Smooth muscle cell (in vitro differentiated cells): ENCODE measurements at regions not wholly inside any gene's neighbourhood (a gene's known extent, or its start where the extent isn't known, plus 50 kb on each side); places are given as distances from the start of the nearest gene placed in this dataset.

Experiments
- DNase-seq: peaks from one replicate; lab custom pipeline; 2025; ENCODE audit not compliant: unreplicated experiment; lab: John Stamatoyannopoulos, UW
- H2AFZ ChIP-seq: fragments of 200-600 bp; sonication (generic); 2 replicates; pipeline ENCODE4 v1.6.0; 2016; ENCODE audit warnings: antibody characterized with exemption, low read depth, mild to moderate bottlenecking
- H3F3A ChIP-seq: fragments of 200-600 bp; sonication (generic); 2 replicates; pipeline ENCODE4 v1.6.0; 2017; ENCODE audit warnings: antibody characterized with exemption, low read depth
- H3K27ac ChIP-seq: fragments of 200-600 bp; sonication (generic); 2 replicates; pipeline ENCODE4 v1.5.1; 2016; ENCODE audit warnings: low read depth, mild to moderate bottlenecking
- H3K27me3 ChIP-seq: fragments of 200-600 bp; sonication (generic); 2 replicates; pipeline ENCODE4 v1.6.1; 2016; ENCODE audit warnings: low read depth, mild to moderate bottlenecking
- H3K36me3 ChIP-seq: fragments of 200-600 bp; sonication (generic); 2 replicates; pipeline ENCODE4 v1.5.1; 2016; ENCODE audit warnings: low read depth
- H3K4me1 ChIP-seq: fragments of 200-600 bp; sonication (generic); 2 replicates; pipeline ENCODE4 v1.5.1; 2016; ENCODE audit warnings: low read depth
- H3K4me2 ChIP-seq: fragments of 200-600 bp; sonication (generic); 2 replicates; pipeline ENCODE4 v1.6.0; 2016; ENCODE audit warnings: mild to moderate bottlenecking
- H3K4me3 ChIP-seq: fragments of 200-600 bp; sonication (generic); 2 replicates; pipeline ENCODE4 v1.5.1; 2016; ENCODE audit warnings: mild to moderate bottlenecking
- H3K79me2 ChIP-seq: fragments of 200-600 bp; sonication (generic); 2 replicates; pipeline ENCODE4 v1.6.0; 2016; ENCODE audit warnings: low read depth, mild to moderate bottlenecking
- H3K9ac ChIP-seq: fragments of 200-600 bp; sonication (generic); 2 replicates; pipeline ENCODE4 v1.6.0; 2016; ENCODE audit warnings: low read depth
- H3K9me3 ChIP-seq: fragments of 200-600 bp; sonication (generic); replicated peaks from 2 replicates; pipeline ENCODE4 v1.5.1; 2016; ENCODE audit warnings: low read depth
- H4K20me1 ChIP-seq: fragments of 200-600 bp; sonication (generic); 2 replicates; pipeline ENCODE4 v1.6.0; 2016; ENCODE audit warnings: low read depth
- CTCF ChIP-seq: fragments of 200-600 bp; sonication (generic); IDR thresholded peaks from 2 replicates; pipeline ENCODE4 v1.5.1; 2017; ENCODE audit warnings: borderline replicate concordance, mild to moderate bottlenecking, antibody characterized with exemption; ENCODE audit not compliant: insufficient read depth, poor library complexity, severe bottlenecking
- WGBS: methylation state at CpG from one replicate; pipeline ENCODE4 v1.1.7; 2016; ENCODE audit warnings: low lambda C conversion rate; 5-methylcytosine and 5-hydroxymethylcytosine counted together

- Histone ChIP-seq H4K20me1 (no peaks in the 10 kb centered on the region), H3K4me2 (peak overlapping the region; percentile 72), H3K9ac (no peak overlapping the region), H3K9me3 (no peaks in the 10 kb centered on the region), H3K27me3 (no peaks in the 10 kb centered on the region), H3K4me3 (no peak overlapping the region), H3K27ac (peak overlapping the region; percentile 1), H3K79me2 (no peaks in the 10 kb centered on the region), H2AFZ (no peak overlapping the region), H3F3A (no peaks in the 10 kb centered on the region), H3K36me3 (no peaks in the 10 kb centered on the region), H3K4me1 (no peaks in the 10 kb centered on the region)
- 51% methylated on average over 2 of the region's 2 CpGs for whole genome bisulfite sequencing
- no peak for DNase-seq
- no peak for TF ChIP-seq CTCF
These were observed 210.7 kb downstream of the DHX15 start for GRCh38 chr4:24373704-24374103.

- DNase-seq = no peak
- Histone ChIP-seq H3K4me2 (peak overlapping the region; percentile 72), H3K79me2 (no peaks in the 10 kb centered on the region), H4K20me1 (no peaks in the 10 kb centered on the region), H3K9me3 (no peaks in the 10 kb centered on the region), H3K27me3 (no peaks in the 10 kb centered on the region), H3F3A (no peaks in the 10 kb centered on the region), H3K9ac (no peak overlapping the region), H3K27ac (peak overlapping the region; percentile 43), H3K36me3 (no peaks in the 10 kb centered on the region), H3K4me3 (no peak overlapping the region), H2AFZ (no peak overlapping the region), H3K4me1 (no peaks in the 10 kb centered on the region)
- no peak for TF ChIP-seq CTCF
- 34% methylated on average over 9 of the region's 9 CpGs for WGBS
These were observed 211.5 kb downstream of the DHX15 start for GRCh38 chr4:24372881-24373280.

GRCh38 chr4:24372341-24372740 lies 212.0 kb downstream of the DHX15 start:
- Histone ChIP-seq H3K4me1 (no peaks in the 10 kb centered on the region), H4K20me1 (no peaks in the 10 kb centered on the region), H3K27me3 (no peaks in the 10 kb centered on the region), H3K4me3 (no peak overlapping the region), H3K9me3 (no peaks in the 10 kb centered on the region), H3K27ac (peak overlapping the region; percentile 43), H3K4me2 (no peak overlapping the region), H3K9ac (no peak overlapping the region), H3K36me3 (no peaks in the 10 kb centered on the region), H3K79me2 (no peaks in the 10 kb centered on the region), H3F3A (no peaks in the 10 kb centered on the region), H2AFZ (no peak overlapping the region)
- WGBS = 54% methylated on average over 4 of the region's 4 CpGs
- no peak for TF ChIP-seq CTCF
- DNase-seq = no peak

GRCh38 chr4:24370421-24370820 lies 213.9 kb downstream of the DHX15 start:
- Histone ChIP-seq H3K27ac (no peak overlapping the region), H3K4me1 (no peaks in the 10 kb centered on the region), H3F3A (no peaks in the 10 kb centered on the region), H3K79me2 (no peaks in the 10 kb centered on the region), H3K36me3 (no peaks in the 10 kb centered on the region), H3K4me3 (no peak overlapping the region), H3K9me3 (no peaks in the 10 kb centered on the region), H3K27me3 (no peaks in the 10 kb centered on the region), H2AFZ (no peak overlapping the region), H3K9ac (no peak overlapping the region), H3K4me2 (no peak overlapping the region), H4K20me1 (no peaks in the 10 kb centered on the region)
- TF ChIP-seq CTCF = no peak
- 83% methylated on average over 1 of the region's 1 CpG for WGBS
- no peak for DNase-seq
